ENCODE measurements at regions not wholly inside any gene's neighbourhood (a gene's known extent, or its start where the extent isn't known, plus 50 kb on each side); places are given as distances from the start of the nearest gene placed in this dataset.

DNA sequence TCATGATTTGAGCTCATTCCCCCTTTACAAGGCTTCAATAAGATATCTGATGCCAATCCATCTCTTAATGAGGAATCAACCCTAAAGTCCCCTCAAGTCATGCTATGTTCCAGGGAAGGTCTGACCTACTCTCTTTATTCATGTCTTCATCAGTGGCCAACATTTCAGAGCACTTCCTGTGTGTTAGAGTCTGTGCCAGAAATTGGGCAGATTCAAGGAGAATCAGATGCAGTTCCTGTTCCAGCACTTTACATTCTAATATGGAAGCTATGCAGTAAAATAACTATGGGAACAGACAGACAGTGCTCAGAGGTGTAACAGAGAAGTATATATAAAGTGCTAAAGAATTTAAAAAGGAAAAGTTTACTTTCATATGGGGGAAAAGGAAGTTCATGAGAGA lies 193.4 kb upstream of the NR4A3 start:
- Mint-ChIP-seq H3K36me3 (ENCODE audit: low read depth) (no peaks in the 10 kb centered on the region), H3K4me1 (ENCODE audit: low read depth) (no peaks in the 10 kb centered on the region), H3K9me3 (no peaks in the 10 kb centered on the region), H3K4me3 (no peak overlapping the region), H3K27ac (no peak overlapping the region), H3K27me3 (no peaks in the 10 kb centered on the region)
- H3K4me3 ChIP-seq (ENCODE audit: low read length) = no peak overlapping the region
- H3K9me3 ChIP-seq (ENCODE audit: control insufficient read depth in 1 of 2, insufficient read depth in 1 of 2, low read length in 2 of 2) = no peaks in the 10 kb centered on the region
- TF ChIP-seq, protein P1, sequence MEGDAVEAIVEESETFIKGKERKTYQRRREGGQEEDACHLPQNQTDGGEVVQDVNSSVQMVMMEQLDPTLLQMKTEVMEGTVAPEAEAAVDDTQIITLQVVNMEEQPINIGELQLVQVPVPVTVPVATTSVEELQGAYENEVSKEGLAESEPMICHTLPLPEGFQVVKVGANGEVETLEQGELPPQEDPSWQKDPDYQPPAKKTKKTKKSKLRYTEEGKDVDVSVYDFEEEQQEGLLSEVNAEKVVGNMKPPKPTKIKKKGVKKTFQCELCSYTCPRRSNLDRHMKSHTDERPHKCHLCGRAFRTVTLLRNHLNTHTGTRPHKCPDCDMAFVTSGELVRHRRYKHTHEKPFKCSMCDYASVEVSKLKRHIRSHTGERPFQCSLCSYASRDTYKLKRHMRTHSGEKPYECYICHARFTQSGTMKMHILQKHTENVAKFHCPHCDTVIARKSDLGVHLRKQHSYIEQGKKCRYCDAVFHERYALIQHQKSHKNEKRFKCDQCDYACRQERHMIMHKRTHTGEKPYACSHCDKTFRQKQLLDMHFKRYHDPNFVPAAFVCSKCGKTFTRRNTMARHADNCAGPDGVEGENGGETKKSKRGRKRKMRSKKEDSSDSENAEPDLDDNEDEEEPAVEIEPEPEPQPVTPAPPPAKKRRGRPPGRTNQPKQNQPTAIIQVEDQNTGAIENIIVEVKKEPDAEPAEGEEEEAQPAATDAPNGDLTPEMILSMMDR (IDR thresholded peaks at IDR 0.05) = no peak
- no peaks in the 10 kb centered on the region for H3K36me3 ChIP-seq (ENCODE audit: insufficient read depth, low read length)
- H3K27ac ChIP-seq (ENCODE audit: low read depth in 1 of 2, low read length in 2 of 2) = no peak overlapping the region
- no peaks in the 10 kb centered on the region for H3K27me3 ChIP-seq (ENCODE audit: control insufficient read depth in 1 of 2, insufficient read depth in 2 of 2, low read length in 2 of 2)
- H3K4me1 ChIP-seq (ENCODE audit: insufficient read depth, low read length) = no peaks in the 10 kb centered on the region
- no peak for DNase-seq
- intact Hi-C loops (cut with DNase I, micrococcal nuclease) = no loop called here
- CTCF ChIA-PET = no interaction called here
- ATAC-seq (ENCODE audit: poor library complexity) = no peak
- POLR2A ChIA-PET = no interaction called here

DNA sequence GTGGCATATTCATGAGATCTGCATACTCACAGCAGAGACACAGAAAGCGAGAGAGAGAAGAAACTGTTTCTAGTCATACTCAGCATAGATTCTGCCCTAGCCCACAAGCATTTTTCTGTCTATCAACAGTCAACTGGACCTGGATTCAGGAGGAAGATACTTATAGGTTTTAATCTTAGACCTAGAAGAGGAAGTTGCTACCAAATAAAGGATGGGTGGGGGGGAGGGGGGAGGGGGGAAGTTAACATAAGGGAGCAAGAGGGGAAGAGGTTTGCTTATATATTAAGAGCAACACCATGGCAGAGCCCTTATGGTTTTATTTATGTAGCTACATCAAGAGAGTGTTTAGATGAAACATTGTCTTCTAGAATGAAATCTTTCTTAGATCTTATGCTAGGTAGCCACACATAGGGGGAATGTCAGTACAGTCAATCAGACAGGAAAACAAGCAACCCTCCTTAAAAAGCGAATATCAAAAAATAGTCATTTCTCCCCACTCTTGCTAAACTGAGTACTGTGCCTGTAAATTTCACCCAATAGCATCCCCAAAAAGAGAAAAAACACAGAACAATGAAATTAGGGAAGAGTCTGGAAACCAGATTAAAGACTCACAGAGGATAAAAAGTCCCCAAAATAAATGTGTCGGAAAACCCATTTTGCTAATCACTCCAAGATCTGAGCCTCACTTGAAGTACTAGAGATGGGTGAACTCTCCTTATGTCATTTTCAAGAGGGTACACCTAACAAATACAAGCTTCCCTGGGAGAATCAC lies 192.7 kb upstream of the NR4A3 start:
- H3K36me3 ChIP-seq (ENCODE audit: insufficient read depth, low read length) = no peaks in the 10 kb centered on the region
- TF ChIP-seq, protein P1 (IDR thresholded peaks at IDR 0.05) = no peak
- no peaks in the 10 kb centered on the region for H3K4me1 ChIP-seq (ENCODE audit: insufficient read depth, low read length)
- Mint-ChIP-seq H3K4me1 (ENCODE audit: low read depth) (no peaks in the 10 kb centered on the region), H3K27ac (no peak overlapping the region), H3K36me3 (ENCODE audit: low read depth) (no peaks in the 10 kb centered on the region), H3K9me3 (no peaks in the 10 kb centered on the region), H3K4me3 (no peak overlapping the region), H3K27me3 (no peaks in the 10 kb centered on the region)
- H3K9me3 ChIP-seq (ENCODE audit: control insufficient read depth in 1 of 2, insufficient read depth in 1 of 2, low read length in 2 of 2) = no peaks in the 10 kb centered on the region
- CTCF ChIA-PET = no interaction called here
- H3K4me3 ChIP-seq (ENCODE audit: low read length) = no peak overlapping the region
- intact Hi-C loops (cut with DNase I, micrococcal nuclease) = no loop called here
- POLR2A ChIA-PET = no interaction called here
- ATAC-seq (ENCODE audit: poor library complexity) (no peak), DNase-seq (no peak)
- no peak overlapping the region for H3K27ac ChIP-seq (ENCODE audit: low read depth in 1 of 2, low read length in 2 of 2)
- no peaks in the 10 kb centered on the region for H3K27me3 ChIP-seq (ENCODE audit: control insufficient read depth in 1 of 2, insufficient read depth in 2 of 2, low read length in 2 of 2)

DNA sequence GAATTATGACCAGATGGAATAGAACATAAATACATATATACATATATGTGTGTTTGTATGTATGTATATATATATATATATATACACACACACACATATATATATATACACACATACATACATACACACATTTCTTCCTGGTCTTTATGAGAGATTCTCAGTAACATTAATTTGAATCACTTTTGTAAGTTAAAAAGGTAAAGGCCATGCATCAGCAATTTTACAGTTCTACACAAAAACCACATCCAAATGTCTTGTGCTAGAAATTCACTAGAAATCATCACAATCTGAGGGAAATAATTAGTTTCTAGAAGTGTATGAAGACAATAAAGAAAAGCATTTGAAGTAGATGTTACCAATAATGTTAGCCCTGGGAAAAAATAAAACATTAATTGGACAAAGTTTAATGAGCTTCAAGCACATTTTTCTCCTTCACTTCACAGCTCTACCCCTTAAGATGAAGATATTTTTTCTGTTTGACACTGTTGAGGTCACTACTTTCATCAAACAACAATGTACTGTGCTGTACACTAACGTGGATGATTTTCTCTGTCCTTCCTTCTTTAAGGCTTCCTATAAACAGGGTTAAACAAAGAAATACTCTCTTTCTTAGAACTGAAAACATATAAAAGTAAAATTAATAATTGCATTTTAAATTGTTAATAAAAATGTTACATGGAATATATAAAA lies 189.2 kb upstream of the NR4A3 start:
- Mint-ChIP-seq H3K27ac (no peak overlapping the region), H3K9me3 (no peaks in the 10 kb centered on the region), H3K4me3 (no peak overlapping the region), H3K27me3 (no peaks in the 10 kb centered on the region), H3K36me3 (ENCODE audit: low read depth) (no peaks in the 10 kb centered on the region), H3K4me1 (ENCODE audit: low read depth) (no peaks in the 10 kb centered on the region)
- no peaks in the 10 kb centered on the region for H3K27me3 ChIP-seq (ENCODE audit: control insufficient read depth in 1 of 2, insufficient read depth in 2 of 2, low read length in 2 of 2)
- no peak overlapping the region for H3K4me3 ChIP-seq (ENCODE audit: low read length)
- H3K27ac ChIP-seq (ENCODE audit: low read depth in 1 of 2, low read length in 2 of 2) = no peak overlapping the region
- no peaks in the 10 kb centered on the region for H3K9me3 ChIP-seq (ENCODE audit: control insufficient read depth in 1 of 2, insufficient read depth in 1 of 2, low read length in 2 of 2)
- TF ChIP-seq, protein P1 (IDR thresholded peaks at IDR 0.05) = no peak
- no peaks in the 10 kb centered on the region for H3K36me3 ChIP-seq (ENCODE audit: insufficient read depth, low read length)
- intact Hi-C loops (cut with DNase I, micrococcal nuclease) = no loop called here
- no peaks in the 10 kb centered on the region for H3K4me1 ChIP-seq (ENCODE audit: insufficient read depth, low read length)
- no peak for ATAC-seq (ENCODE audit: poor library complexity)
- DNase-seq = no peak
- ChIA-PET CTCF (no interaction called here), POLR2A (no interaction called here)

Data from CD4-positive, alpha-beta T cell (primary cell).